ENCODE measurements at regions not wholly inside any gene's neighbourhood (a gene's known extent, or its start where the extent isn't known, plus 50 kb on each side); places are given as distances from the start of the nearest gene placed in this dataset.

- no peaks in the 10 kb centered on the region for H3K36me3 ChIP-seq (ENCODE audit: control insufficient read depth, insufficient read depth, low read length)
- no peaks in the 10 kb centered on the region for H3K4me1 ChIP-seq (ENCODE audit: control insufficient read depth, insufficient read depth, low read length)
- no peak for DNase-seq
- no peaks in the 10 kb centered on the region for H3K9me3 ChIP-seq (ENCODE audit: control insufficient read depth, low read depth, low read length)
- no peak overlapping the region for H3K4me3 ChIP-seq (ENCODE audit: low read length)
- peaks cover 3% of the 10 kb centered on the region for H3K27me3 ChIP-seq (ENCODE audit: control insufficient read depth, insufficient read depth, low read length)
- no CpG with 5 or more reads among the region's 2 CpGs for WGBS (ENCODE audit: insufficient coverage, low lambda C conversion rate)
- H3K27ac ChIP-seq (ENCODE audit: low read length) = no peak overlapping the region
Observed at GRCh38 chr5:72654231-72654630, 147.0 kb upstream of the ZNF366 start.

- no peaks in the 10 kb centered on the region for H3K36me3 ChIP-seq (ENCODE audit: control insufficient read depth, insufficient read depth, low read length)
- H3K27ac ChIP-seq (ENCODE audit: low read length) = no peak overlapping the region
- no peaks in the 10 kb centered on the region for H3K9me3 ChIP-seq (ENCODE audit: control insufficient read depth, low read depth, low read length)
- no peak overlapping the region for H3K4me3 ChIP-seq (ENCODE audit: low read length)
- no peak for DNase-seq
- H3K4me1 ChIP-seq (ENCODE audit: control insufficient read depth, insufficient read depth, low read length) = no peaks in the 10 kb centered on the region
- H3K27me3 ChIP-seq (ENCODE audit: control insufficient read depth, insufficient read depth, low read length) = peaks cover 2% of the 10 kb centered on the region
- 67% methylated on average over 1 of the region's 2 CpGs for WGBS (ENCODE audit: insufficient coverage, low lambda C conversion rate)
Observed at GRCh38 chr5:72653586-72653985, 146.4 kb upstream of the ZNF366 start.

- Histone ChIP-seq H3K27me3 (ENCODE audit: control insufficient read depth, insufficient read depth, low read length) (peaks cover 5% of the 10 kb centered on the region), H3K4me3 (ENCODE audit: low read length) (no peak overlapping the region), H3K9me3 (ENCODE audit: control insufficient read depth, low read depth, low read length) (no peaks in the 10 kb centered on the region), H3K27ac (ENCODE audit: low read length) (no peak overlapping the region), H3K36me3 (ENCODE audit: control insufficient read depth, insufficient read depth, low read length) (no peaks in the 10 kb centered on the region), H3K4me1 (ENCODE audit: control insufficient read depth, insufficient read depth, low read length) (no peaks in the 10 kb centered on the region)
- DNase-seq = no peak
Observed at GRCh38 chr5:72651779-72652178, 144.6 kb upstream of the ZNF366 start.

GRCh38 chr5:72651109-72651508, 143.9 kb upstream of the ZNF366 start:
- H3K36me3 ChIP-seq (ENCODE audit: control insufficient read depth, insufficient read depth, low read length) = no peaks in the 10 kb centered on the region
- no peak overlapping the region for H3K27ac ChIP-seq (ENCODE audit: low read length)
- peaks cover 5% of the 10 kb centered on the region for H3K27me3 ChIP-seq (ENCODE audit: control insufficient read depth, insufficient read depth, low read length)
- H3K4me3 ChIP-seq (ENCODE audit: low read length) = no peak overlapping the region
- no peak for DNase-seq
- no peaks in the 10 kb centered on the region for H3K9me3 ChIP-seq (ENCODE audit: control insufficient read depth, low read depth, low read length)
- no peaks in the 10 kb centered on the region for H3K4me1 ChIP-seq (ENCODE audit: control insufficient read depth, insufficient read depth, low read length)
- WGBS (ENCODE audit: insufficient coverage, low lambda C conversion rate) = 100% methylated on average over 1 of the region's 8 CpGs

GRCh38 chr5:72649449-72649848, 142.2 kb upstream of the ZNF366 start:
- Histone ChIP-seq H3K4me1 (ENCODE audit: control insufficient read depth, insufficient read depth, low read length) (no peaks in the 10 kb centered on the region), H3K36me3 (ENCODE audit: control insufficient read depth, insufficient read depth, low read length) (no peaks in the 10 kb centered on the region), H3K27ac (ENCODE audit: low read length) (no peak overlapping the region), H3K4me3 (ENCODE audit: low read length) (no peak overlapping the region), H3K27me3 (ENCODE audit: control insufficient read depth, insufficient read depth, low read length) (peaks cover 5% of the 10 kb centered on the region), H3K9me3 (ENCODE audit: control insufficient read depth, low read depth, low read length) (no peaks in the 10 kb centered on the region)
- no CpG with 5 or more reads among the region's 7 CpGs for WGBS (ENCODE audit: insufficient coverage, low lambda C conversion rate)
- no peak for DNase-seq

- no peak for DNase-seq
- Histone ChIP-seq H3K9me3 (ENCODE audit: control insufficient read depth, low read depth, low read length) (no peaks in the 10 kb centered on the region), H3K4me1 (ENCODE audit: control insufficient read depth, insufficient read depth, low read length) (no peaks in the 10 kb centered on the region), H3K4me3 (ENCODE audit: low read length) (no peak overlapping the region), H3K36me3 (ENCODE audit: control insufficient read depth, insufficient read depth, low read length) (no peaks in the 10 kb centered on the region), H3K27me3 (ENCODE audit: control insufficient read depth, insufficient read depth, low read length) (peaks cover 5% of the 10 kb centered on the region), H3K27ac (ENCODE audit: low read length) (no peak overlapping the region)
- 100% methylated on average over 1 of the region's 1 CpG for WGBS (ENCODE audit: insufficient coverage, low lambda C conversion rate)
Observed at GRCh38 chr5:72648480-72648879, 141.3 kb upstream of the ZNF366 start.

- H3K9me3 ChIP-seq (ENCODE audit: control insufficient read depth, low read depth, low read length) = no peaks in the 10 kb centered on the region
- H3K27me3 ChIP-seq (ENCODE audit: control insufficient read depth, insufficient read depth, low read length) = peaks cover 5% of the 10 kb centered on the region
- DNase-seq = peak in 1 of 2 donors; percentile 11
- WGBS (ENCODE audit: insufficient coverage, low lambda C conversion rate) = 40% methylated on average over 2 of the region's 2 CpGs
- H3K27ac ChIP-seq (ENCODE audit: low read length) = no peak overlapping the region
- no peaks in the 10 kb centered on the region for H3K36me3 ChIP-seq (ENCODE audit: control insufficient read depth, insufficient read depth, low read length)
- H3K4me3 ChIP-seq (ENCODE audit: low read length) = no peak overlapping the region
- H3K4me1 ChIP-seq (ENCODE audit: control insufficient read depth, insufficient read depth, low read length) = no peaks in the 10 kb centered on the region
Observed at GRCh38 chr5:72647806-72648205, 140.6 kb upstream of the ZNF366 start.

GRCh38 chr5:72646246-72646866, 139.1 kb upstream of the ZNF366 start:
- Histone ChIP-seq H3K9me3 (ENCODE audit: control insufficient read depth, low read depth, low read length) (no peaks in the 10 kb centered on the region), H3K27me3 (ENCODE audit: control insufficient read depth, insufficient read depth, low read length) (peaks cover 3% of the 10 kb centered on the region), H3K4me3 (ENCODE audit: low read length) (no peak overlapping the region), H3K36me3 (ENCODE audit: control insufficient read depth, insufficient read depth, low read length) (no peaks in the 10 kb centered on the region), H3K4me1 (ENCODE audit: control insufficient read depth, insufficient read depth, low read length) (no peaks in the 10 kb centered on the region), H3K27ac (ENCODE audit: low read length) (no peak overlapping the region)
- DNase-seq = no peak
- 100% methylated on average over 1 of the region's 2 CpGs for WGBS (ENCODE audit: insufficient coverage, low lambda C conversion rate)

- no peak overlapping the region for H3K4me3 ChIP-seq (ENCODE audit: low read length)
- DNase-seq = no peak
- H3K27ac ChIP-seq (ENCODE audit: low read length) = no peak overlapping the region
- no peaks in the 10 kb centered on the region for H3K9me3 ChIP-seq (ENCODE audit: control insufficient read depth, low read depth, low read length)
- WGBS (ENCODE audit: insufficient coverage, low lambda C conversion rate) = no CpG with 5 or more reads among the region's 6 CpGs
- no peaks in the 10 kb centered on the region for H3K36me3 ChIP-seq (ENCODE audit: control insufficient read depth, insufficient read depth, low read length)
- H3K4me1 ChIP-seq (ENCODE audit: control insufficient read depth, insufficient read depth, low read length) = no peaks in the 10 kb centered on the region
- peaks cover 2% of the 10 kb centered on the region for H3K27me3 ChIP-seq (ENCODE audit: control insufficient read depth, insufficient read depth, low read length)
Observed at GRCh38 chr5:72645064-72645846, 138.0 kb upstream of the ZNF366 start.

- H3K4me3 ChIP-seq (ENCODE audit: low read length) = no peak overlapping the region
- 88% methylated on average over 1 of the region's 2 CpGs for WGBS (ENCODE audit: insufficient coverage, low lambda C conversion rate)
- no peak overlapping the region for H3K27ac ChIP-seq (ENCODE audit: low read length)
- no peaks in the 10 kb centered on the region for H3K36me3 ChIP-seq (ENCODE audit: control insufficient read depth, insufficient read depth, low read length)
- H3K4me1 ChIP-seq (ENCODE audit: control insufficient read depth, insufficient read depth, low read length) = no peaks in the 10 kb centered on the region
- no peaks in the 10 kb centered on the region for H3K9me3 ChIP-seq (ENCODE audit: control insufficient read depth, low read depth, low read length)
- H3K27me3 ChIP-seq (ENCODE audit: control insufficient read depth, insufficient read depth, low read length) = peaks cover 2% of the 10 kb centered on the region
- no peak for DNase-seq
Observed at GRCh38 chr5:72644296-72644695, 137.1 kb upstream of the ZNF366 start.

- no peaks in the 10 kb centered on the region for H3K9me3 ChIP-seq (ENCODE audit: control insufficient read depth, low read depth, low read length)
- no peak for DNase-seq
- no peak overlapping the region for H3K27ac ChIP-seq (ENCODE audit: low read length)
- 100% methylated on average over 1 of the region's 2 CpGs for WGBS (ENCODE audit: insufficient coverage, low lambda C conversion rate)
- no peaks in the 10 kb centered on the region for H3K4me1 ChIP-seq (ENCODE audit: control insufficient read depth, insufficient read depth, low read length)
- no peaks in the 10 kb centered on the region for H3K36me3 ChIP-seq (ENCODE audit: control insufficient read depth, insufficient read depth, low read length)
- no peak overlapping the region for H3K4me3 ChIP-seq (ENCODE audit: low read length)
- peaks cover 3% of the 10 kb centered on the region for H3K27me3 ChIP-seq (ENCODE audit: control insufficient read depth, insufficient read depth, low read length)
Observed at GRCh38 chr5:72641164-72641563, 134.0 kb upstream of the ZNF366 start.
